ENCODE measurements at regions not wholly inside any gene's neighbourhood (a gene's known extent, or its start where the extent isn't known, plus 50 kb on each side); places are given as distances from the start of the nearest gene placed in this dataset.

GRCh38 chr4:22029803-22030202 is 81.2 kb upstream of the KCNIP4 start:
- no peak for TF ChIP-seq SP1 (CRISPR knock-in tag; IDR thresholded peaks at IDR 0.05)
- no peak for TF ChIP-seq ZBTB11 (CRISPR knock-in tag; IDR thresholded peaks at IDR 0.05)
- no peak for TF ChIP-seq CTCF (IDR thresholded peaks at IDR 0.05 in 2 of 3, conservative IDR thresholded peaks at IDR 0.05 in 1 of 3; ENCODE audit: insufficient read depth in 2 of 3, low read depth in 1 of 3, low read length in 3 of 3)
- no peak for TF ChIP-seq POLR2A (conservative IDR thresholded peaks at IDR 0.05)
- TF ChIP-seq SMARCA4 (IDR thresholded peaks at IDR 0.05): no peak
- no peak for TF ChIP-seq NCOA6 (IDR thresholded peaks at IDR 0.05)
- TF ChIP-seq PHF21A (IDR thresholded peaks at IDR 0.05; ENCODE audit: borderline replicate concordance, low read depth): no peak
- TF ChIP-seq KDM2B (CRISPR knock-in tag; IDR thresholded peaks at IDR 0.05): no peak
- TF ChIP-seq ZNF140 (CRISPR knock-in tag; IDR thresholded peaks at IDR 0.05): no peak
- TF ChIP-seq ZZZ3 (IDR thresholded peaks at IDR 0.05): no peak
- TF ChIP-seq JUND (IDR thresholded peaks at IDR 0.05; ENCODE audit: borderline replicate concordance, low read depth, low read length): no peak
- TF ChIP-seq JUND (tag; IDR thresholded peaks at IDR 0.05; ENCODE audit: borderline replicate concordance, low read depth, low read length): no peak

All from K562 (cell line).